22Rv1 (cell line): ENCODE measurements at regions not wholly inside any gene's neighbourhood (a gene's known extent, or its start where the extent isn't known, plus 50 kb on each side); places are given as distances from the start of the nearest gene placed in this dataset.

ENCODE experiments used
- ZFX ChIP-seq: fragments of 450-650 bp; IDR thresholded peaks from 2 replicates; pipeline ENCODE4 v1.6.1; 2017; ENCODE audit warnings: antibody characterized with exemption, borderline replicate concordance
- TF ChIP-seq, protein P1 (sequence below): fragments of 450-650 bp; IDR thresholded peaks from 2 replicates; pipeline ENCODE4 v1.5.1; 2017; ENCODE audit warnings: mild to moderate bottlenecking

- TF ChIP-seq, protein P1, sequence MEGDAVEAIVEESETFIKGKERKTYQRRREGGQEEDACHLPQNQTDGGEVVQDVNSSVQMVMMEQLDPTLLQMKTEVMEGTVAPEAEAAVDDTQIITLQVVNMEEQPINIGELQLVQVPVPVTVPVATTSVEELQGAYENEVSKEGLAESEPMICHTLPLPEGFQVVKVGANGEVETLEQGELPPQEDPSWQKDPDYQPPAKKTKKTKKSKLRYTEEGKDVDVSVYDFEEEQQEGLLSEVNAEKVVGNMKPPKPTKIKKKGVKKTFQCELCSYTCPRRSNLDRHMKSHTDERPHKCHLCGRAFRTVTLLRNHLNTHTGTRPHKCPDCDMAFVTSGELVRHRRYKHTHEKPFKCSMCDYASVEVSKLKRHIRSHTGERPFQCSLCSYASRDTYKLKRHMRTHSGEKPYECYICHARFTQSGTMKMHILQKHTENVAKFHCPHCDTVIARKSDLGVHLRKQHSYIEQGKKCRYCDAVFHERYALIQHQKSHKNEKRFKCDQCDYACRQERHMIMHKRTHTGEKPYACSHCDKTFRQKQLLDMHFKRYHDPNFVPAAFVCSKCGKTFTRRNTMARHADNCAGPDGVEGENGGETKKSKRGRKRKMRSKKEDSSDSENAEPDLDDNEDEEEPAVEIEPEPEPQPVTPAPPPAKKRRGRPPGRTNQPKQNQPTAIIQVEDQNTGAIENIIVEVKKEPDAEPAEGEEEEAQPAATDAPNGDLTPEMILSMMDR, result no peak
- TF ChIP-seq ZFX, result no peak
Measured at GRCh38 chr5:9813305-9813704, 183.2 kb upstream of the TAS2R1 start.
